ENCODE measurements at regions not wholly inside any gene's neighbourhood (a gene's known extent, or its start where the extent isn't known, plus 50 kb on each side); places are given as distances from the start of the nearest gene placed in this dataset.

DNA sequence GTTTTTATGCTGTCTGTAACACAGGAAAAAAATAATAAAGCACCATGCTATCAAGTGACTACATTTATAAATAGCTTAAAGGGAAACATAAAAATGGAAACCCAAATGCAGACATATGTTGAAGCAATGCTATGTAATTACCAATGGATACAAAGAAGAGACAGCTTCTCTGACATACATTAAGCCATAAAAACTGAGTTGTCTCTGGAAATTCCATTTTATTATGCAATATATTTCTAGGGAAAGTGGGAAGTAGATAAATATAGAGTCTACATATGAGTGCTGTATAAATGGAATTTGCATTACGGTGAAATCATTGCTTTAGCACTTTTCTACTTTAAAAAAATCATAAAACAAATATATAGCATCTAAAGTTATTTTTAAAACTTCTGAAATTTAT, 135.2 kb upstream of the COL11A1 start:
- ATAC-seq (ENCODE audit: low read depth in 2 of 2) = no peak
- H3K4me3 Mint-ChIP-seq = no peak overlapping the region

DNA sequence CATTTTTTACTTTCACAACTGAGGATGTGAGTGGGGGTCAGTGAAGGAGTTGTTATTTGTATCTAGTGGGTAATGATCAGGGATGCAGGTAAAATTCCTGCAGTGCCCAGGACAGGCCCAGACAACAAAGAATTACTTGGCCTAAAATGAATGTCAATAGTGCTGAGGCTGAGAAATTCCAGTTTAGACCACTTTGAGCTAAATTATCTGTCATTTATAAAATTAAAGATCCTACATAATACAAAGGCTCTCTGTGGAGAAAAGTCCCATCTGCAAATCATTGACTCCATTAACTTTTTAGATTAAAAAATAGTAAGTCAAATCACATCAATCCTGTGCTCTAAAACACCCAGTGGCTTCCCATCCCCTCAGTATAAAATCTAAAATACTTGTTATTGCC, 130.7 kb upstream of the COL11A1 start:
- Mint-ChIP-seq H3K4me3 (no peak overlapping the region), H3K27ac (no peak overlapping the region), H3K36me3 (no peaks in the 10 kb centered on the region), H3K27me3 (no peaks in the 10 kb centered on the region), H3K9me3 (peaks cover 0 to 9% (median 4%) of the 10 kb centered on the region in 7 donors), H3K4me1 (no peaks in the 10 kb centered on the region)
- Histone ChIP-seq H3K9me3 (ENCODE audit: control insufficient read depth in 2 of 2, low read length in 2 of 2) (no peaks in the 10 kb centered on the region), H3K27ac (ENCODE audit: insufficient read depth, low read length, poor library complexity, severe bottlenecking) (no peak overlapping the region), H3K4me3 (ENCODE audit: low read depth, low read length) (no peak overlapping the region), H3K4me1 (ENCODE audit: control insufficient read depth, insufficient read depth, low read length, poor library complexity, severe bottlenecking) (no peaks in the 10 kb centered on the region), H3K27me3 (ENCODE audit: control insufficient read depth, insufficient read depth, low read length) (no peaks in the 10 kb centered on the region), H3K36me3 (ENCODE audit: control insufficient read depth, insufficient read depth, low read length) (no peaks in the 10 kb centered on the region)
- ATAC-seq (ENCODE audit: low read depth in 2 of 2) (no peak), DNase-seq (no peak)

More for the DNA sequence above, 135.2 kb upstream of the COL11A1 start:
- H3K9me3 ChIP-seq (ENCODE audit: control insufficient read depth in 2 of 2, low read length in 2 of 2) = no peaks in the 10 kb centered on the region
- H3K36me3 Mint-ChIP-seq = no peaks in the 10 kb centered on the region
- H3K36me3 ChIP-seq (ENCODE audit: control insufficient read depth, insufficient read depth, low read length) = no peaks in the 10 kb centered on the region
- no peak overlapping the region for H3K27ac Mint-ChIP-seq
- DNase-seq = no peak
- H3K27me3 Mint-ChIP-seq = no peaks in the 10 kb centered on the region
- H3K27ac ChIP-seq (ENCODE audit: insufficient read depth, low read length, poor library complexity, severe bottlenecking) = no peak overlapping the region
- H3K4me1 ChIP-seq (ENCODE audit: control insufficient read depth, insufficient read depth, low read length, poor library complexity, severe bottlenecking) = no peaks in the 10 kb centered on the region
- H3K9me3 Mint-ChIP-seq = peaks cover 0 to 8% (median 2%) of the 10 kb centered on the region in 7 donors
- no peaks in the 10 kb centered on the region for H3K4me1 Mint-ChIP-seq
- no peaks in the 10 kb centered on the region for H3K27me3 ChIP-seq (ENCODE audit: control insufficient read depth, insufficient read depth, low read length)
- H3K4me3 ChIP-seq (ENCODE audit: low read depth, low read length) = no peak overlapping the region

- no peak overlapping the region for H3K27ac Mint-ChIP-seq
- Histone ChIP-seq H3K4me3 (ENCODE audit: low read depth, low read length) (no peak overlapping the region), H3K4me1 (ENCODE audit: control insufficient read depth, insufficient read depth, low read length, poor library complexity, severe bottlenecking) (no peaks in the 10 kb centered on the region), H3K27ac (ENCODE audit: insufficient read depth, low read length, poor library complexity, severe bottlenecking) (no peak overlapping the region), H3K9me3 (ENCODE audit: control insufficient read depth in 2 of 2, low read length in 2 of 2) (no peaks in the 10 kb centered on the region), H3K27me3 (ENCODE audit: control insufficient read depth, insufficient read depth, low read length) (no peaks in the 10 kb centered on the region), H3K36me3 (ENCODE audit: control insufficient read depth, insufficient read depth, low read length) (no peaks in the 10 kb centered on the region)
- no peak for ATAC-seq (ENCODE audit: low read depth in 2 of 2)
- no peak for DNase-seq
- no peaks in the 10 kb centered on the region for H3K36me3 Mint-ChIP-seq
- no peaks in the 10 kb centered on the region for H3K4me1 Mint-ChIP-seq
- peaks cover 0 to 3% (median 0%) of the 10 kb centered on the region in 7 donors for H3K9me3 Mint-ChIP-seq
- H3K4me3 Mint-ChIP-seq = no peak overlapping the region
- H3K27me3 Mint-ChIP-seq = no peaks in the 10 kb centered on the region
These were observed 121.7 kb upstream of the COL11A1 start for GRCh38 chr1:103230061-103230460.

DNA sequence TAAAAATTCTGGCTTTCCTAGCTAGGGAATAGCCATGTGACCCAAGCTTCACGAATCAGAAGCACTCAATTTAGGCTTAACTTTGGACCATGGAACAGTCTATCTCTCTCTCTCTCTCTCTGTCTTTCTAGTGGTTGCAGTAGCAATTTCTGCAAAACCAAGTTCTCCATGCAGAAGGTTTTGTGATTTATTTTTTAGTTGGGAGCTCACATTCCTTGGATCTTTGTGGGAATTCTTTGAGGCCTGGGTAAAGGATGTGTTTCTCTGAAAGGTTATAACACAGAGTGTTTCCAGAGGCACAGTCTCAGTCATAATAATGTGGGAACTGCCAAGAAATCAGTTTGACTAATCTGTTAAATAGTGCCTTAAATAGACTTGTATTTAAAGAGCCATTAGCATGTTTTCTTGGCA, 112.3 kb upstream of the COL11A1 start:
- H3K36me3 ChIP-seq (ENCODE audit: control insufficient read depth, insufficient read depth, low read length) = no peaks in the 10 kb centered on the region
- no peaks in the 10 kb centered on the region for H3K4me1 Mint-ChIP-seq
- no peaks in the 10 kb centered on the region for H3K27me3 ChIP-seq (ENCODE audit: control insufficient read depth, insufficient read depth, low read length)
- no peak for DNase-seq
- no peaks in the 10 kb centered on the region for H3K27me3 Mint-ChIP-seq
- H3K9me3 Mint-ChIP-seq = peaks cover 0 to 8% (median 3%) of the 10 kb centered on the region in 7 donors
- ATAC-seq (ENCODE audit: low read depth in 2 of 2) = no peak
- H3K4me1 ChIP-seq (ENCODE audit: control insufficient read depth, insufficient read depth, low read length, poor library complexity, severe bottlenecking) = no peaks in the 10 kb centered on the region
- no peaks in the 10 kb centered on the region for H3K9me3 ChIP-seq (ENCODE audit: control insufficient read depth in 2 of 2, low read length in 2 of 2)
- no peaks in the 10 kb centered on the region for H3K36me3 Mint-ChIP-seq
- no peak overlapping the region for H3K27ac Mint-ChIP-seq
- no peak overlapping the region for H3K4me3 Mint-ChIP-seq
- H3K4me3 ChIP-seq (ENCODE audit: low read depth, low read length) = no peak overlapping the region
- H3K27ac ChIP-seq (ENCODE audit: insufficient read depth, low read length, poor library complexity, severe bottlenecking) = no peak overlapping the region

GRCh38 chr1:103218821-103219220, 110.5 kb upstream of the COL11A1 start:
- no peaks in the 10 kb centered on the region for H3K27me3 Mint-ChIP-seq
- DNase-seq (no peak), ATAC-seq (ENCODE audit: low read depth in 2 of 2) (no peak)
- no peak overlapping the region for H3K27ac ChIP-seq (ENCODE audit: insufficient read depth, low read length, poor library complexity, severe bottlenecking)
- no peaks in the 10 kb centered on the region for H3K4me1 ChIP-seq (ENCODE audit: control insufficient read depth, insufficient read depth, low read length, poor library complexity, severe bottlenecking)
- H3K4me1 Mint-ChIP-seq = no peaks in the 10 kb centered on the region
- no peaks in the 10 kb centered on the region for H3K9me3 ChIP-seq (ENCODE audit: control insufficient read depth in 2 of 2, low read length in 2 of 2)
- peaks cover 0 to 8% (median 3%) of the 10 kb centered on the region in 7 donors for H3K9me3 Mint-ChIP-seq
- no peaks in the 10 kb centered on the region for H3K36me3 ChIP-seq (ENCODE audit: control insufficient read depth, insufficient read depth, low read length)
- H3K27ac Mint-ChIP-seq = no peak overlapping the region
- H3K4me3 ChIP-seq (ENCODE audit: low read depth, low read length) = no peak overlapping the region
- no peaks in the 10 kb centered on the region for H3K36me3 Mint-ChIP-seq
- H3K27me3 ChIP-seq (ENCODE audit: control insufficient read depth, insufficient read depth, low read length) = no peaks in the 10 kb centered on the region
- no peak overlapping the region for H3K4me3 Mint-ChIP-seq

GRCh38 chr1:103218369-103218768, 110.0 kb upstream of the COL11A1 start:
- Mint-ChIP-seq H3K4me1 (no peaks in the 10 kb centered on the region), H3K27me3 (no peaks in the 10 kb centered on the region), H3K4me3 (no peak overlapping the region), H3K27ac (no peak overlapping the region), H3K9me3 (peaks cover 0 to 8% (median 3%) of the 10 kb centered on the region in 7 donors), H3K36me3 (no peaks in the 10 kb centered on the region)
- ATAC-seq (ENCODE audit: low read depth in 2 of 2) = no peak
- H3K4me1 ChIP-seq (ENCODE audit: control insufficient read depth, insufficient read depth, low read length, poor library complexity, severe bottlenecking) = no peaks in the 10 kb centered on the region
- no peak overlapping the region for H3K4me3 ChIP-seq (ENCODE audit: low read depth, low read length)
- no peaks in the 10 kb centered on the region for H3K9me3 ChIP-seq (ENCODE audit: control insufficient read depth in 2 of 2, low read length in 2 of 2)
- H3K27ac ChIP-seq (ENCODE audit: insufficient read depth, low read length, poor library complexity, severe bottlenecking) = no peak overlapping the region
- no peak for DNase-seq
- H3K36me3 ChIP-seq (ENCODE audit: control insufficient read depth, insufficient read depth, low read length) = no peaks in the 10 kb centered on the region
- no peaks in the 10 kb centered on the region for H3K27me3 ChIP-seq (ENCODE audit: control insufficient read depth, insufficient read depth, low read length)

DNA sequence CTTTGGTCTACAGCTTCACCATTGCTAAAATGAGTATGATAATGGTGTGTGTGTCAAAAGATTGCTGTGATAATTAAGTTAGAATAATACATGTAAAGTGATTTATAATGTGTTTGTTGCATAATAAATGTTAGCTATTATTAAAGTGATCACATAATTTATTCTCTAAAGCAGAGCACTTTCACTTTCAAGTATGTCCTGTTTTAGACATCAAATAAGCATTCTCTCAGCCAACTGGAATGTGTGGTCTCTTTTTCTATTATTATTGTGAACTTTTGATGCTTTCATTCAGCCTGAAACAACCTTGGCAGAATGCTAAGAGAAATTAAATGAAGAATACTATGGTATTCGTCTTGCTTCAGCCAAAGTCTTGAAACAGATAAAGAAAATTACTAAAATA, 102.8 kb upstream of the COL11A1 start:
- DNase-seq (no peak), ATAC-seq (ENCODE audit: low read depth in 2 of 2) (no peak)
- Mint-ChIP-seq H3K4me3 (no peak overlapping the region), H3K27me3 (no peaks in the 10 kb centered on the region), H3K36me3 (no peaks in the 10 kb centered on the region), H3K4me1 (no peaks in the 10 kb centered on the region), H3K9me3 (peaks cover 0 to 8% (median 2%) of the 10 kb centered on the region in 7 donors), H3K27ac (no peak overlapping the region)
- no peaks in the 10 kb centered on the region for H3K4me1 ChIP-seq (ENCODE audit: control insufficient read depth, insufficient read depth, low read length, poor library complexity, severe bottlenecking)
- H3K36me3 ChIP-seq (ENCODE audit: control insufficient read depth, insufficient read depth, low read length) = no peaks in the 10 kb centered on the region
- H3K27ac ChIP-seq (ENCODE audit: insufficient read depth, low read length, poor library complexity, severe bottlenecking) = no peak overlapping the region
- no peaks in the 10 kb centered on the region for H3K27me3 ChIP-seq (ENCODE audit: control insufficient read depth, insufficient read depth, low read length)
- H3K9me3 ChIP-seq (ENCODE audit: control insufficient read depth in 2 of 2, low read length in 2 of 2) = no peaks in the 10 kb centered on the region
- no peak overlapping the region for H3K4me3 ChIP-seq (ENCODE audit: low read depth, low read length)

DNA sequence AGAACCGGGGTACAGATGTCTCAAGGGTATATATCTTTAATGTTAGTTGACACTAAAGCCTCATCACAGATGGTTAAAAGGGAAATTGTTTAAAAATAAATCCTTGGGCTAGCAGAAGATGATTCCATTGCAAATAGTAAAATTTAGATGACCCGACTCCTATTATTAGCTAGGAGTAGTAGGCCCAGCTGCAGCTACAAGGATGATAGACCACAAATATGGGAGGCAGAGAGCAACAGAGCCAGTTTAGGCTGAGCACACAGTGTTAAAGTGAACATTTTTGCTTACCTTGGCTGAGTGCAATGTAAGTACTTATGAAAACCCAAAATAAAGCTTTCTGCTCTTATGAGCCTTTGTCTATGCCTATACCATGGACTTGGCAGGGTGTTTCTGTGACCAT, 100.5 kb upstream of the COL11A1 start:
- no peaks in the 10 kb centered on the region for H3K9me3 ChIP-seq (ENCODE audit: control insufficient read depth in 2 of 2, low read length in 2 of 2)
- H3K36me3 ChIP-seq (ENCODE audit: control insufficient read depth, insufficient read depth, low read length) = no peaks in the 10 kb centered on the region
- no peak overlapping the region for H3K27ac ChIP-seq (ENCODE audit: insufficient read depth, low read length, poor library complexity, severe bottlenecking)
- Mint-ChIP-seq H3K27ac (no peak overlapping the region), H3K27me3 (no peaks in the 10 kb centered on the region), H3K4me3 (no peak overlapping the region), H3K9me3 (peaks cover 0 to 7% (median 1%) of the 10 kb centered on the region in 7 donors), H3K4me1 (no peaks in the 10 kb centered on the region), H3K36me3 (no peaks in the 10 kb centered on the region)
- no peak for ATAC-seq (ENCODE audit: low read depth in 2 of 2)
- H3K4me1 ChIP-seq (ENCODE audit: control insufficient read depth, insufficient read depth, low read length, poor library complexity, severe bottlenecking) = no peaks in the 10 kb centered on the region
- no peaks in the 10 kb centered on the region for H3K27me3 ChIP-seq (ENCODE audit: control insufficient read depth, insufficient read depth, low read length)
- no peak overlapping the region for H3K4me3 ChIP-seq (ENCODE audit: low read depth, low read length)
- DNase-seq = no peak

All from CD4-positive, CD25-positive, alpha-beta regulatory T cell (primary cell).